Ishikawa (cell line): ENCODE measurements at regions not wholly inside any gene's neighbourhood (a gene's known extent, or its start where the extent isn't known, plus 50 kb on each side); places are given as distances from the start of the nearest gene placed in this dataset.

ENCODE experiments used
- EP300 ChIP-seq: IDR thresholded peaks from 2 replicates; pipeline ENCODE4 v1.6.1; 2012; ENCODE audit warnings: borderline replicate concordance
- FOXM1 ChIP-seq: IDR thresholded peaks from 2 replicates; pipeline ENCODE4 v1.6.1; 2012; ENCODE audit warnings: low read depth, borderline replicate concordance
- TAF1 ChIP-seq: IDR thresholded peaks from 2 replicates; pipeline ENCODE4 v1.6.1; 2012; ENCODE audit warnings: low read depth, mild to moderate bottlenecking
- TEAD4 ChIP-seq: IDR thresholded peaks from 2 replicates; pipeline ENCODE4 v1.6.1; 2012

DNA sequence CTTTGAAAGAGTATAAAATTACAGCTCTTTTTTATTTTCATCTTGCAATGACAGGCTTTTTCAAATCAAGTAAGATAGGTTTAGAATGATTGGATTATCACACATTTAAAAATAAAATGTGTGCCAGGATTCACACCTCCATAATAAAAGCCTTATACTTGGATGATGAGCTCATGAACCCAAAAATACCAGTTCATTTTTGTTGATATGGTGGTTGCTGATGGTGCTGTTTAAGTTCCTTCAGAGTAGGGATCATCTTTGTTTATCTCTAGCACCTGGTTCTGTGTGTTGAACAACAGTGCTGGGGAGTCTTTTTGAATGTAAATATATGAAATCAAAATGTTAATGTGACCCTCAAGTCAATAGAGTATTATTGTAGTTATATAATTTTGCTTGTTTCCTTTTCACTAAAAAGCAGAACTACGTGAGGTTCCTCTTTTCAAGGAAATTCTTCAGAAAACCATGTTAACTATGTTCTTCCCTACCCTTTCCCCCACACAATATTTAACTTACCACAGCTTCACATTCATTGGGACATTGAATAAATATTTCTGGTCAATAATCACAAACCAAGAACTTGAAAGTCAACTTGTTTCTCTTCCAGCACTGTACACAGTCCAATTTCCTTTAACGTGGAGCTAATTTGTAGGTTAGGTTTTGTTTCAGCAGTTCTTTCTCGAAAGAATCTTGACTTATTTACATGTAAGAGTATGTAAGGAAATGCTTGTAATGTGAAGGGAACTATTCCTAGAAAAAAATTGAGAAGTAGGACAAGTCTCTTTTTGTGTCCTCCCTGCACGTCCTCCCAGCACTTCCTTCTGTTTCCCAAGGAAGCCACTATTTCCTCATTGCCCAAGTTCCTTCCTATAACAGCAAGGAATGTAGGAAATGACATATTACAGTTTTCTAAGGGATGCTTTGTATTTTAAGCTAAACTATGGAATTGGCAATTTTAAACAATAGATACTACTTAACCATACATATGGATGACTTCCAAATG is 945.9 kb upstream of the CITED2 start:
- TF ChIP-seq EP300 = no peak
- TF ChIP-seq TEAD4 = no peak
- no peak for TF ChIP-seq FOXM1
- TF ChIP-seq TAF1 = no peak
